ENCODE measurements at regions not wholly inside any gene's neighbourhood (a gene's known extent, or its start where the extent isn't known, plus 50 kb on each side); places are given as distances from the start of the nearest gene placed in this dataset.

- TF ChIP-seq CTCF (IDR thresholded peaks at IDR 0.05): peak; percentile 15 to 64 (median 48)
- no peak for TF ChIP-seq EP300 (IDR thresholded peaks at IDR 0.05)
Observed at GRCh38 chr7:32347244-32347828, 142.8 kb downstream of the LSM5 start.
